Jurkat, Clone E6-1 (cell line): ENCODE measurements at regions not wholly inside any gene's neighbourhood (a gene's known extent, or its start where the extent isn't known, plus 50 kb on each side); places are given as distances from the start of the nearest gene placed in this dataset.
"Not testable (repeated sequence)": the region's sequence is repeated elsewhere in the genome, so short reads cannot be mapped to it uniquely, and the experiment has no call there.

Source experiments
- DNase-seq: peaks from one replicate; pipeline ENCODE4 v3.0.0-alpha.2; 2011; ENCODE audit warnings: low read depth, low spot score
- H3K4me3 ChIP-seq: 2 replicates; pipeline ENCODE4 v1.5.1; 2011; ENCODE audit warnings: mild to moderate bottlenecking, low read length, control low read depth, moderate library complexity

GRCh38 chr4:93888308-93888707 lies 59.8 kb downstream of the ATOH1 start:
- no peak overlapping the region for H3K4me3 ChIP-seq
- DNase-seq = no peak

DNA sequence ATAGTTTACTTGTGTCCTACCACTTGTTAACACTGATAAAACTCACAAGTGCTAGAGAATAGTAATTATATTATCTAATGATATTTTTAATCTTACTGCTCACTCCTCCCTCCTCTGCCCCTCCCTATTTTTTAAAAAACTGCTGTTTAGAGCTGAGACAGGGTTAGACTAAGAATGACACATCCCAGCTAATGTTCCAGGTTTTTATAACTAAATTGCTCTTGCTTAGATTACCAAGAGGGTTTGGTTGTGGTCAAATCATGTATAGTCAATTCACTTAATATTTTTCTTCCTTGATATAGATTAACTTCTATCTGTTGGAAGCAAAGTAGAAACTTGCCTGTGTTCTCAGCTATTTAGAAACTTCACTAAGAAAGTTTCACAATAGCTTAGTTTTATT lies 60.2 kb downstream of the ATOH1 start:
- DNase-seq = no peak
- no peak overlapping the region for H3K4me3 ChIP-seq

- H3K4me3 ChIP-seq = no peak overlapping the region
- no peak for DNase-seq
Measured at GRCh38 chr4:93891244-93891643, 62.7 kb downstream of the ATOH1 start.

- no peak for DNase-seq
- no peak overlapping the region for H3K4me3 ChIP-seq
Measured at GRCh38 chr4:93894995-93895394, 66.4 kb downstream of the ATOH1 start.

DNA sequence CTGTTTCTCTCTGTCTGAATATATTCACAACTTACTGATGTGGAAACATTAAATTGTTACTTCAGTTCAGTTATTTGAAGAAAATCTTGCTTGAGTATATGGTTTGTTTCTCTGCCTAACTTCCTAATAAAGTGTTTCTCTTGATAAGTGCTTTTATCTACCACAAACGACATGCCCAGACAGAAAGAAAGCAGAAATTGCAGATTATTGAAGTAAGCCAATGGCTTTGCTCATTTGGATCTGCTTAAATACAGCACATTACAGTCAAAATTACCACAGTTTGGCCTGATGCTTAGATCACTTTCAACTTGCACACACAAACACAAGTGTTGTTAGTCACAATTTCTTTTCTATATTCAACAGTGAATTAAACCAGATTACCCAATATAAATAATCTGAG lies 68.0 kb downstream of the ATOH1 start:
- DNase-seq = no peak
- H3K4me3 ChIP-seq = no peak overlapping the region

GRCh38 chr4:93897559-93897958 lies 69.0 kb downstream of the ATOH1 start:
- peak; percentile 8 for DNase-seq
- H3K4me3 ChIP-seq = no peak overlapping the region

DNA sequence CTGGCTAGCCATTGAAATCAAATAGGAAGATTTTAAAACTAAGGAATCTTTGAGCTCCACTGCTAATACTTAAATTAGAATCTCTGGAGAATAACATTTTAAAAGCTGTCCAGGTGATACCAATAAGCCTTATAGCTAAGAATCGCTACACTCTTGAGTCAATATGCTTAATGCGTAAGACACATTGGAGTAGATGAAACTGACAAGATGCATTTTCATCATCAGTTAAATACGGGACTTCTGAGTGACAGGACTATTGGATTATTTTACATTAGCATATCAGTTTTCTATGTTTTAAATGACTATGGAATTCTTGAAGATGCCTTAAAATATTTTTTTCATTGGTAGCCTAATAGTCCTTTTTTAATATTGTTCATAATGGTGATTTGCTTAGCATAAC lies 80.2 kb downstream of the ATOH1 start:
- no peak for DNase-seq
- H3K4me3 ChIP-seq = no peak overlapping the region

GRCh38 chr4:93911671-93912070 lies 83.1 kb downstream of the ATOH1 start:
- H3K4me3 ChIP-seq = no peak overlapping the region
- no peak for DNase-seq

DNA sequence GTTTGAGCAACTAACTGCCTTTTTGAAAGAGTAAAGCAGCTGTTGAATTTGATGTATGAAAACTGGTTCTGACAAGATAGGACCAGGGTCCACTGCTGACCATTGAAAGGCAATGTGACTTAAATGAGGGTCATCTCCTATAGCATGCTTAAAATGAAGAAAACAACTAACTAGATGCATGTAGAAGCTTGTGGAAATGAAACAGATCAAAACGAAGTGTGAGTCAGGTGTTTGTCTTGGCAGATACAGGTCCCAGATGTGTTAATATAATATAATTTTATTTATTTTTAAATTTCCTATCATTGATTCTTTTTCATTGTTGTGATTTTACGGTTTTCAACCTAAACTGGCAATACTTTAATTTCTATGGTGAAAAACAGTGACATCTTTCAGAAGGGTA lies 83.6 kb downstream of the ATOH1 start:
- no peak for DNase-seq
- no peak overlapping the region for H3K4me3 ChIP-seq

- H3K4me3 ChIP-seq = no peak overlapping the region
- DNase-seq = no peak
Measured at GRCh38 chr4:93918856-93919255, 90.3 kb downstream of the ATOH1 start.

- not testable (repeated sequence) for DNase-seq, H3K4me3 ChIP-seq
Measured at GRCh38 chr4:93923570-93923969, 95.0 kb downstream of the ATOH1 start.

DNA sequence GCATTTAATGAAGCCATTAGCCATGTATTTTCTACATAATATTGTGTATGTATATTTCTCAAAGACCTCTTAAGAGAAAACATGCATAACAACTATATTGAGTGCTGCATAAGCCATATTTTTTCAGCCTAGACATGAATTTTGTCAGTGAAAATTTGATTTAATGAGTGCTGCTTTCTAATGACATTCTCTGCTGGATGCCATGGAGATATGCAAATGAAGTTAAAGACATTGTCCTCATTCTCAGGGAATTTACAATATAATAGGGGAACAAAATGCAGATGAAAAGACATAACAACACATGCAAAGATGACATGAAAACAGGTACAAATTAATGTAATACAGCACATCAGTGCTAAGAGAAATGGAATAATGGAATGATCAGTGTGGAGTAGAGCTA lies 118.7 kb downstream of the ATOH1 start:
- H3K4me3 ChIP-seq = no peak overlapping the region
- DNase-seq = no peak

DNA sequence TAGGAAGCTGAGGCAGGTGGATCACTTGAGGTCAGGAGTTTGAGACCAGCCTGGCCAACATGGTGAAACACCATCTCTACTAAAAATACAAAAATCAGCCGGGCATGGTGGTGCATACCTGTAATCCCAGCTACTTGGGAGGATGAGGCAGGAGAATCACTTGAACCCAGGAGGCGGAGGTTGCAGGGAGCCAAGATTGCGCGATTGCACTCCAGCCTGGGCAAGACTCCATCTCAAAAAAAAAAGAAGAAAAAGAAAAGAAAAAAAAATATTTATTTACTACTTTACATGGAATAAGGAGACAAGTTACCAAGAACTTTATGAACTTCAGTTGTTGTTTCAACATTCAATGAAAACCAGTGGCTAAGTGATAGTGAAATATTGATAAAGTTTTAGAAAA lies 121.7 kb downstream of the ATOH1 start:
- H3K4me3 ChIP-seq, DNase-seq: not testable (repeated sequence)

GRCh38 chr4:93957186-93957585 lies 128.6 kb downstream of the ATOH1 start:
- no peak overlapping the region for H3K4me3 ChIP-seq
- no peak for DNase-seq

- no peak overlapping the region for H3K4me3 ChIP-seq
- DNase-seq = no peak
Measured at GRCh38 chr4:93960450-93960849, 131.9 kb downstream of the ATOH1 start.

GRCh38 chr4:93960916-93961315 lies 132.4 kb downstream of the ATOH1 start:
- H3K4me3 ChIP-seq = no peak overlapping the region

GRCh38 chr4:93981594-93981993 lies 153.0 kb downstream of the ATOH1 start:
- DNase-seq = no peak
- H3K4me3 ChIP-seq = no peak overlapping the region

More at GRCh38 chr4:93960916-93961315, 132.4 kb downstream of the ATOH1 start:
- DNase-seq = no peak

GRCh38 chr4:93982255-93982654 lies 153.7 kb downstream of the ATOH1 start:
- no peak overlapping the region for H3K4me3 ChIP-seq
- DNase-seq = no peak

GRCh38 chr4:93983140-93983539 lies 154.6 kb downstream of the ATOH1 start:
- DNase-seq = no peak
- no peak overlapping the region for H3K4me3 ChIP-seq

GRCh38 chr4:93994175-93994994 lies 165.8 kb downstream of the ATOH1 start:
- no peak overlapping the region for H3K4me3 ChIP-seq
- DNase-seq = no peak

- DNase-seq = no peak
- no peak overlapping the region for H3K4me3 ChIP-seq
Measured at GRCh38 chr4:93996895-93997294, 168.3 kb downstream of the ATOH1 start.
